ENCODE measurements at regions not wholly inside any gene's neighbourhood (a gene's known extent, or its start where the extent isn't known, plus 50 kb on each side); places are given as distances from the start of the nearest gene placed in this dataset.

- TF ChIP-seq, protein P1, sequence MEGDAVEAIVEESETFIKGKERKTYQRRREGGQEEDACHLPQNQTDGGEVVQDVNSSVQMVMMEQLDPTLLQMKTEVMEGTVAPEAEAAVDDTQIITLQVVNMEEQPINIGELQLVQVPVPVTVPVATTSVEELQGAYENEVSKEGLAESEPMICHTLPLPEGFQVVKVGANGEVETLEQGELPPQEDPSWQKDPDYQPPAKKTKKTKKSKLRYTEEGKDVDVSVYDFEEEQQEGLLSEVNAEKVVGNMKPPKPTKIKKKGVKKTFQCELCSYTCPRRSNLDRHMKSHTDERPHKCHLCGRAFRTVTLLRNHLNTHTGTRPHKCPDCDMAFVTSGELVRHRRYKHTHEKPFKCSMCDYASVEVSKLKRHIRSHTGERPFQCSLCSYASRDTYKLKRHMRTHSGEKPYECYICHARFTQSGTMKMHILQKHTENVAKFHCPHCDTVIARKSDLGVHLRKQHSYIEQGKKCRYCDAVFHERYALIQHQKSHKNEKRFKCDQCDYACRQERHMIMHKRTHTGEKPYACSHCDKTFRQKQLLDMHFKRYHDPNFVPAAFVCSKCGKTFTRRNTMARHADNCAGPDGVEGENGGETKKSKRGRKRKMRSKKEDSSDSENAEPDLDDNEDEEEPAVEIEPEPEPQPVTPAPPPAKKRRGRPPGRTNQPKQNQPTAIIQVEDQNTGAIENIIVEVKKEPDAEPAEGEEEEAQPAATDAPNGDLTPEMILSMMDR (IDR thresholded peaks at IDR 0.05; ENCODE audit: low read depth, low read length): no peak
- H3K4me3 ChIP-seq (ENCODE audit: low read depth, low read length): no peak overlapping the region
Measured at GRCh38 chr2:59905731-59906130, 647.7 kb downstream of the BCL11A start.

- TF ChIP-seq, protein P1 (IDR thresholded peaks at IDR 0.05; ENCODE audit: low read depth, low read length): no peak
- no peak overlapping the region for H3K4me3 ChIP-seq (ENCODE audit: low read depth, low read length)
Measured at GRCh38 chr2:59903994-59904544, 649.4 kb downstream of the BCL11A start.

- no peak overlapping the region for H3K4me3 ChIP-seq (ENCODE audit: low read depth, low read length)
- TF ChIP-seq, protein P1 (IDR thresholded peaks at IDR 0.05; ENCODE audit: low read depth, low read length): no peak
Measured at GRCh38 chr2:59900728-59901452, 652.6 kb downstream of the BCL11A start.

DNA sequence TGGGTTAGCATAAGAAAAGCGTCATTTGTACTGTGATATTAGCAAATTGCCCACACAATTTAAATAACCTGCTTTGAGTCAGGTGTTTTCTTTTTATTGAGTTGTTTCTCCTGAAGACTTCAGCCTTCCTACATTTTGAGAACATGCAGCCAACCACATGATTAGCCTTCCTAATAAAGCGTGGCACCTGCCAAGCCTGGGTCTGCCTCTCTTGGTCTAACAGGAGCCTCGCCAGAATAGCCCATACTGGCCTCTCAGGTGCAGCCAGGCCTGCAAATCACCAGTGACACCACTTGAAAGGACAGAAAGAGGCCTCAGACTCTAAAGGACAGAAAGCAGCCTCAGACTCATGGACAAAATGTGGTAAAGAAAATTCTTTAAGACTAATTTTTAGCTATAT lies 653.8 kb downstream of the BCL11A start:
- no peak overlapping the region for H3K4me3 ChIP-seq (ENCODE audit: low read depth, low read length)
- TF ChIP-seq, protein P1 (IDR thresholded peaks at IDR 0.05; ENCODE audit: low read depth, low read length): no peak

GRCh38 chr2:59896499-59897245 lies 656.8 kb downstream of the BCL11A start:
- TF ChIP-seq, protein P1 (IDR thresholded peaks at IDR 0.05; ENCODE audit: low read depth, low read length): no peak
- no peak overlapping the region for H3K4me3 ChIP-seq (ENCODE audit: low read depth, low read length)

- TF ChIP-seq, protein P1 (IDR thresholded peaks at IDR 0.05; ENCODE audit: low read depth, low read length): no peak
- H3K4me3 ChIP-seq (ENCODE audit: low read depth, low read length): no peak overlapping the region
Measured at GRCh38 chr2:59893612-59894011, 659.8 kb downstream of the BCL11A start.

DNA sequence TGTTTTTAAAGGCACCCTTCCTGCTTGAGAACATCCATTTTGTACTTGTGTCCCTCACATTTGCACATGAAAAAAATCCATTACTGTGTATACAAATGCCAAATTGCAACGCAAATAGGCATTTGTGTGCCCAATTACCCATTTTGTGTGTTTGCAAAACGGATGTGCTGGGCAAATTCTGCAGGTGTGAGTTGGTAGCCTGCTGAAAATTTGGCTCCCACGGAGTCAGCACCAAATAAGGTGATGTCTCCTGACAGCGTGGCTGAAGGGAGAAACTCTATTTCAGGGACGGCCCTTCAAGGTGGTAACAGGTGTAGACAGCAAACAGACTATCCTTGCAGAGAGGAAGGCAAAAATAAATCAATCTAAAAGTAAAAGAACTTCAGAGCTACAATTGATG lies 661.1 kb downstream of the BCL11A start:
- H3K4me3 ChIP-seq (ENCODE audit: low read depth, low read length): no peak overlapping the region
- TF ChIP-seq, protein P1 (IDR thresholded peaks at IDR 0.05; ENCODE audit: low read depth, low read length): no peak

All from WI38 (cell line).